Neural progenitor cell (in vitro differentiated cells): ENCODE measurements at regions not wholly inside any gene's neighbourhood (a gene's known extent, or its start where the extent isn't known, plus 50 kb on each side); places are given as distances from the start of the nearest gene placed in this dataset.

Source experiments
- DNase-seq: peaks from one replicate; pipeline ENCODE4 v3.0.0-alpha.2; 2016; ENCODE audit warnings: low spot score
- H2AFZ ChIP-seq: fragments of 200-600 bp; sonication (generic); replicated peaks from 2 replicates; pipeline ENCODE4 v1.6.1; 2016; ENCODE audit warnings: antibody characterized with exemption
- H3F3A ChIP-seq: fragments of 200-600 bp; sonication (generic); 2 replicates; pipeline ENCODE4 v1.6.1; 2016; ENCODE audit warnings: antibody characterized with exemption, low read depth
- H3K27ac ChIP-seq: fragments of 200-600 bp; sonication (generic); 2 replicates; pipeline ENCODE4 v1.5.1; 2016; ENCODE audit warnings: mild to moderate bottlenecking
- H3K27me3 ChIP-seq: fragments of 200-600 bp; sonication (generic); 2 replicates; pipeline ENCODE4 v1.6.1; 2016; ENCODE audit warnings: mild to moderate bottlenecking, moderate library complexity
- H3K36me3 ChIP-seq: fragments of 200-600 bp; sonication (generic); 2 replicates; pipeline ENCODE4 v1.5.1; 2016
- H3K4me1 ChIP-seq: fragments of 200-600 bp; sonication (generic); 2 replicates; pipeline ENCODE4 v1.6.1; 2016; ENCODE audit warnings: mixed run types
- H3K4me2 ChIP-seq: fragments of 200-600 bp; sonication (generic); 2 replicates; pipeline ENCODE4 v1.6.1; 2016
- H3K4me3 ChIP-seq: fragments of 200-600 bp; sonication (generic); 2 replicates; pipeline ENCODE4 v1.5.1; 2016
- H3K79me2 ChIP-seq: fragments of 200-600 bp; sonication (generic); 2 replicates; pipeline ENCODE4 v1.6.1; 2016; ENCODE audit warnings: low read depth
- H3K9ac ChIP-seq: fragments of 200-600 bp; sonication (generic); 2 replicates; pipeline ENCODE4 v1.6.1; 2016
- H3K9me3 ChIP-seq: fragments of 200-600 bp; sonication (generic); 2 replicates; pipeline ENCODE4 v1.5.1; 2016; ENCODE audit warnings: low read depth
- H4K20me1 ChIP-seq: fragments of 200-600 bp; sonication (generic); 2 replicates; pipeline ENCODE4 v1.6.1; 2016; ENCODE audit warnings: low read depth
- H3K27ac Mint-ChIP-seq: 3 replicates; pipeline ENCODE4 v1.8.0; 2021; ENCODE audit warnings: mixed read lengths
- H3K27me3 Mint-ChIP-seq: 2 replicates; pipeline ENCODE4 v1.8.0; 2022; ENCODE audit warnings: low read depth, mild to moderate bottlenecking, inconsistent platforms, moderate library complexity, mixed read lengths; ENCODE audit not compliant: insufficient read depth
- H3K36me3 Mint-ChIP-seq: 3 replicates; pipeline ENCODE4 v1.8.0; 2021; ENCODE audit warnings: mixed read lengths
- H3K4me1 Mint-ChIP-seq: 3 replicates; pipeline ENCODE4 v1.8.0; 2021; ENCODE audit warnings: mixed read lengths
- H3K4me3 Mint-ChIP-seq: 3 replicates; pipeline ENCODE4 v1.8.0; 2021; ENCODE audit warnings: mild to moderate bottlenecking, moderate library complexity, mixed read lengths
- H3K9me3 Mint-ChIP-seq: 3 replicates; pipeline ENCODE4 v1.8.0; 2020; ENCODE audit warnings: mixed read lengths
- EZH2 ChIP-seq: fragments of 200-600 bp; sonication (generic); IDR thresholded peaks from 2 replicates; pipeline ENCODE4 v1.6.1; 2017; ENCODE audit warnings: antibody characterized with exemption, mild to moderate bottlenecking, moderate library complexity
- EZH2phosphoT487 ChIP-seq: fragments of 200-600 bp; sonication (generic); IDR thresholded peaks from 2 replicates; pipeline ENCODE4 v1.6.1; 2017; ENCODE audit warnings: antibody characterized with exemption
- TF ChIP-seq, protein P1 (sequence below): fragments of 200-600 bp; sonication (generic); IDR thresholded peaks from 2 replicates; pipeline ENCODE4 v1.5.1; 2017; ENCODE audit warnings: antibody characterized with exemption, mild to moderate bottlenecking

DNA sequence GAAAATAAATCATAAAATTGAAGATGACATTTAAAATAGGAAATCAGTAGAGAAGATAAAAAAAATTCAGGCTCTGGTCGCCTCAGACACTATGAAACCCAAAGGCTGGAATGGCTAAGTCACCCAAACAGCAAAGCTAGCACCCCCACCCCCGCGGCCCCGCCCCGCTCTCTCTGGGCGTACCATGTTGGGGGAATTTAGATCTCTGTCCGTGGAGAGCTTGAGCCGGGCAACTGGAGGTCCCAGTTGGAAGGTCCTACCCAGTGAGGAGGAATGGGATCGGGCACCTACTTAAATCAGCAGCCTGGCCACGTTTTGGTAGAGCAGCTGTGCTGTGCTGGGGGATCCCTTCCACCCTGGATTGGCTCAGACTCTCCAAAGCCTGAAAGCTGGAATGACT is 150.6 kb upstream of the ANKRD55 start:
- H3K36me3 ChIP-seq = no peaks in the 10 kb centered on the region
- no peak overlapping the region for H3K9ac ChIP-seq
- peaks cover 6% of the 10 kb centered on the region for H3K9me3 Mint-ChIP-seq
- no peaks in the 10 kb centered on the region for H3K9me3 ChIP-seq
- peaks cover 4% of the 10 kb centered on the region for H3K4me1 ChIP-seq
- H3K4me2 ChIP-seq = no peak overlapping the region
- H3K27ac ChIP-seq = no peak overlapping the region
- no peaks in the 10 kb centered on the region for H3F3A ChIP-seq
- H3K27me3 ChIP-seq = no peaks in the 10 kb centered on the region
- TF ChIP-seq EZH2phosphoT487 (no peak), EZH2 (no peak)
- TF ChIP-seq, protein P1, sequence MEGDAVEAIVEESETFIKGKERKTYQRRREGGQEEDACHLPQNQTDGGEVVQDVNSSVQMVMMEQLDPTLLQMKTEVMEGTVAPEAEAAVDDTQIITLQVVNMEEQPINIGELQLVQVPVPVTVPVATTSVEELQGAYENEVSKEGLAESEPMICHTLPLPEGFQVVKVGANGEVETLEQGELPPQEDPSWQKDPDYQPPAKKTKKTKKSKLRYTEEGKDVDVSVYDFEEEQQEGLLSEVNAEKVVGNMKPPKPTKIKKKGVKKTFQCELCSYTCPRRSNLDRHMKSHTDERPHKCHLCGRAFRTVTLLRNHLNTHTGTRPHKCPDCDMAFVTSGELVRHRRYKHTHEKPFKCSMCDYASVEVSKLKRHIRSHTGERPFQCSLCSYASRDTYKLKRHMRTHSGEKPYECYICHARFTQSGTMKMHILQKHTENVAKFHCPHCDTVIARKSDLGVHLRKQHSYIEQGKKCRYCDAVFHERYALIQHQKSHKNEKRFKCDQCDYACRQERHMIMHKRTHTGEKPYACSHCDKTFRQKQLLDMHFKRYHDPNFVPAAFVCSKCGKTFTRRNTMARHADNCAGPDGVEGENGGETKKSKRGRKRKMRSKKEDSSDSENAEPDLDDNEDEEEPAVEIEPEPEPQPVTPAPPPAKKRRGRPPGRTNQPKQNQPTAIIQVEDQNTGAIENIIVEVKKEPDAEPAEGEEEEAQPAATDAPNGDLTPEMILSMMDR = no peak
- no peaks in the 10 kb centered on the region for H4K20me1 ChIP-seq
- no peaks in the 10 kb centered on the region for H3K36me3 Mint-ChIP-seq
- H3K27me3 Mint-ChIP-seq = peaks cover 8% of the 10 kb centered on the region
- no peak overlapping the region for H3K27ac Mint-ChIP-seq
- H3K4me1 Mint-ChIP-seq = no peaks in the 10 kb centered on the region
- H3K79me2 ChIP-seq = no peaks in the 10 kb centered on the region
- H3K4me3 ChIP-seq = no peak overlapping the region
- no peak for DNase-seq
- no peak overlapping the region for H3K4me3 Mint-ChIP-seq
- H2AFZ ChIP-seq = no peak overlapping the region

DNA sequence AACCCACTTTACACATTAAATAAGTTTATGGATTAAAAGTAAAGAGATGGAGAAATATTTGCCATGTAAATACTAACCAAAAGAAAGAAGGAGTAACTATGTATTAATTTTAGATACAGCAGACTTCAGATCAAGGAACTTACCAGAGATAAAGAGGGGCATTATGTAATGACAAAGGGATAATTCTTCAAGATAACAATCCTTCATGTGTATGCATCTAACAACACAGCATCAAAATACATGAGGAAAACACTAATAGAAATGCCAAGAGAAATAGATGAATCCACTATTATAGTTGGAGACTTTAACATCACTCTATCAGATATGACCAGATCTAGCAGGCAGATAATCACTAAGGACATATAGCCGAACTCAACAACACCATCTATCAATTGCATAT is 149.8 kb upstream of the ANKRD55 start:
- Histone ChIP-seq H3F3A (no peaks in the 10 kb centered on the region), H3K27ac (no peak overlapping the region), H3K27me3 (no peaks in the 10 kb centered on the region), H4K20me1 (no peaks in the 10 kb centered on the region), H3K4me3 (no peak overlapping the region), H3K9me3 (no peaks in the 10 kb centered on the region), H3K36me3 (no peaks in the 10 kb centered on the region), H3K4me2 (no peak overlapping the region), H3K79me2 (no peaks in the 10 kb centered on the region), H3K9ac (no peak overlapping the region), H2AFZ (no peak overlapping the region), H3K4me1 (peaks cover 4% of the 10 kb centered on the region)
- TF ChIP-seq EZH2phosphoT487 (no peak), EZH2 (no peak)
- H3K4me1 Mint-ChIP-seq = no peaks in the 10 kb centered on the region
- H3K36me3 Mint-ChIP-seq = no peaks in the 10 kb centered on the region
- H3K4me3 Mint-ChIP-seq = no peak overlapping the region
- H3K9me3 Mint-ChIP-seq = peaks cover 6% of the 10 kb centered on the region
- no peak for DNase-seq
- H3K27ac Mint-ChIP-seq = no peak overlapping the region
- H3K27me3 Mint-ChIP-seq = peaks cover 8% of the 10 kb centered on the region

DNA sequence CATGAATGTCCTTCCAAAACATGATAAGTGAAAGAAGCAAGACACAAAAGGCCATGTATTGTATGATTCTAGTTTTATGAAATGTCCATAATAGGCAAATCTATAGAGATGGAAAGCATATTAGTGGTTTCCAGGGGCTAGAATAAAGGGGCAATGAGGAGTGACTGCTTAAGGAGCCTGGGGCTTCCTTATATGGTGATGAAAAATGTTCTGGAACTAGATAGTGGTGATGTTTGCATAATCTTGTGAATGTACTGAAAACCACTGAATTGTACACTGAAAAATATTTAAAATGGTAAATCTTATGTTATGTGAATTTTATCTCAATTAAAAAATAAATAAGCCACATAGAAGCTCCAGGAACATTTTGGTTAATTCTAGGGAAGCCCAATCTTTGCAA is 144.4 kb upstream of the ANKRD55 start:
- Mint-ChIP-seq H3K4me1 (no peaks in the 10 kb centered on the region), H3K4me3 (no peak overlapping the region), H3K9me3 (peaks cover 14% of the 10 kb centered on the region), H3K36me3 (no peaks in the 10 kb centered on the region), H3K27me3 (peaks cover 4% of the 10 kb centered on the region), H3K27ac (no peak overlapping the region)
- no peak overlapping the region for H3K27ac ChIP-seq
- TF ChIP-seq, protein P1 = no peak
- TF ChIP-seq EZH2 (no peak), EZH2phosphoT487 (no peak)
- H3F3A ChIP-seq = no peaks in the 10 kb centered on the region
- no peaks in the 10 kb centered on the region for H4K20me1 ChIP-seq
- H3K4me3 ChIP-seq = no peak overlapping the region
- no peak overlapping the region for H2AFZ ChIP-seq
- peaks cover 4% of the 10 kb centered on the region for H3K4me1 ChIP-seq
- H3K27me3 ChIP-seq = no peaks in the 10 kb centered on the region
- H3K36me3 ChIP-seq = no peaks in the 10 kb centered on the region
- H3K9me3 ChIP-seq = no peaks in the 10 kb centered on the region
- DNase-seq = no peak
- H3K4me2 ChIP-seq = no peak overlapping the region
- H3K79me2 ChIP-seq = no peaks in the 10 kb centered on the region
- H3K9ac ChIP-seq = no peak overlapping the region

DNA sequence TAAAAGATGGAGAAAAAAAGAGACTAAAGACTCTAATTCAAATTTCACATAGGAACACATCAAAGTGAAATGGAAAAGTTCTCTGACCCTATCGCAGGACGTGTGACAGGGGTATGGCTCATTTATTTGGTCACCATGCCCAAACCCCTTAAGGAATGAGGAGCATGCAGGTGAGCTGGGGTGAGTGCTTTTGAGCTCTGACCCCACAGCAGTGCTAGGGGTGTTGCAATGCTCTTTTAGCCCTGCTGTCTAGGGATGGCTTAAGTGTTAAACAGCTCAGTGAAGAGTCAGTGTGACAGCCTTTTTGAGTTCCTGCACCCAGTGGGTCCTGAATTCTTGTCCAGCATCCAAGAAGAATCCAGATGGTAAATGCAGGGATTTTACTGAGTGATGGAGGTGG is 143.0 kb upstream of the ANKRD55 start:
- DNase-seq = no peak
- no peak for TF ChIP-seq EZH2phosphoT487
- TF ChIP-seq, protein P1 = no peak
- TF ChIP-seq EZH2 = no peak
- no peaks in the 10 kb centered on the region for H3K4me1 ChIP-seq
- Mint-ChIP-seq H3K4me3 (no peak overlapping the region), H3K27me3 (no peaks in the 10 kb centered on the region), H3K36me3 (no peaks in the 10 kb centered on the region), H3K4me1 (no peaks in the 10 kb centered on the region), H3K27ac (no peak overlapping the region), H3K9me3 (peaks cover 14% of the 10 kb centered on the region)
- no peaks in the 10 kb centered on the region for H3F3A ChIP-seq
- no peaks in the 10 kb centered on the region for H3K27me3 ChIP-seq
- no peak overlapping the region for H3K4me2 ChIP-seq
- no peak overlapping the region for H3K9ac ChIP-seq
- no peaks in the 10 kb centered on the region for H3K79me2 ChIP-seq
- H2AFZ ChIP-seq = no peak overlapping the region
- H3K27ac ChIP-seq = no peak overlapping the region
- H3K9me3 ChIP-seq = no peaks in the 10 kb centered on the region
- no peaks in the 10 kb centered on the region for H3K36me3 ChIP-seq
- H4K20me1 ChIP-seq = no peaks in the 10 kb centered on the region
- no peak overlapping the region for H3K4me3 ChIP-seq
